ENCODE measurements at regions not wholly inside any gene's neighbourhood (a gene's known extent, or its start where the extent isn't known, plus 50 kb on each side); places are given as distances from the start of the nearest gene placed in this dataset.

DNA sequence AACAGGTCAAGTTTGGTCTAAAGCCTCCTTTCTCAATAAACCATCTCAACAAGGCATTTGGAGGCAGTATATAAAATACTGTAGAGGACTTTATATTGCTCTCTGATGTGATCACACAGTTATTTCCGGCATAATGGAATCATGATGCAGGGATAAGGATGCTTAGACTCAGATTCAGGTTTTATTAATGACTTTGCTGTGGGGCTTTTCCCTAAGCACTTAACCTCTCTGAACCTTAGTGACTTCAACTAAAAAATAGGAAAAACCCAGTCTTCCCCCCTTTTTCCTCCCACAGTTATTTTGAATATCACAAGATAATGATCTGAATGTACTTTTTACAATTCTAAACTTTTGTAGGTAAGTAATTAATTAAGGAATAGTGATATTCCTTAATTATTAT lies 94.8 kb upstream of the TENM4 start:
- in situ Hi-C loops (cut with MboI; ENCODE audit: low pct_unique_long_range_greater_than_20kb, low sequenced_read_pairs, unreplicated experiment): no loop called here
- TF ChIP-seq, protein P1, sequence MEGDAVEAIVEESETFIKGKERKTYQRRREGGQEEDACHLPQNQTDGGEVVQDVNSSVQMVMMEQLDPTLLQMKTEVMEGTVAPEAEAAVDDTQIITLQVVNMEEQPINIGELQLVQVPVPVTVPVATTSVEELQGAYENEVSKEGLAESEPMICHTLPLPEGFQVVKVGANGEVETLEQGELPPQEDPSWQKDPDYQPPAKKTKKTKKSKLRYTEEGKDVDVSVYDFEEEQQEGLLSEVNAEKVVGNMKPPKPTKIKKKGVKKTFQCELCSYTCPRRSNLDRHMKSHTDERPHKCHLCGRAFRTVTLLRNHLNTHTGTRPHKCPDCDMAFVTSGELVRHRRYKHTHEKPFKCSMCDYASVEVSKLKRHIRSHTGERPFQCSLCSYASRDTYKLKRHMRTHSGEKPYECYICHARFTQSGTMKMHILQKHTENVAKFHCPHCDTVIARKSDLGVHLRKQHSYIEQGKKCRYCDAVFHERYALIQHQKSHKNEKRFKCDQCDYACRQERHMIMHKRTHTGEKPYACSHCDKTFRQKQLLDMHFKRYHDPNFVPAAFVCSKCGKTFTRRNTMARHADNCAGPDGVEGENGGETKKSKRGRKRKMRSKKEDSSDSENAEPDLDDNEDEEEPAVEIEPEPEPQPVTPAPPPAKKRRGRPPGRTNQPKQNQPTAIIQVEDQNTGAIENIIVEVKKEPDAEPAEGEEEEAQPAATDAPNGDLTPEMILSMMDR (IDR thresholded peaks at IDR 0.05; ENCODE audit: extremely low read depth, insufficient read depth, missing control alignments): no peak
- no peak for DNase-seq (ENCODE audit: low spot score)

DNA sequence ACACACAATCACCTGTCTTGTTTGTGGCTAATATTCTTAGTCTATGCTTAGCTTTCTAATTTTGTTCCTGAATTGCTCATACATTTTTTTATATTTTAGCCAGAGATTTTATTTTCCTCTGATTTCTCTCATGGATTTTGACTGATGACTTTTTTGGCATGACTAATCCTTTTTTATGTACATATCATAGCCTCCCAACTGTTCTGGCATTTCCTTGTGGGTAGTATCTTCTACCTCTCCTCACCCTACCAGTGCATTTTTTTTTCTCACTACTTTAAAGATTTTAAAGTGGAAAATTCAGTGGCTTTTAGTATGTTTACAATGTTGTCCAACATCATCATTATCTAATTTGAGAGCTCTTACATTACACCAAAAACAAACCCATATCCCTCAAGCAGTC lies 84.4 kb upstream of the TENM4 start:
- TF ChIP-seq, protein P1 (IDR thresholded peaks at IDR 0.05; ENCODE audit: extremely low read depth, insufficient read depth, missing control alignments): no peak
- no peak for DNase-seq (ENCODE audit: low spot score)
- in situ Hi-C loops (cut with MboI; ENCODE audit: low pct_unique_long_range_greater_than_20kb, low sequenced_read_pairs, unreplicated experiment): no loop called here

DNA sequence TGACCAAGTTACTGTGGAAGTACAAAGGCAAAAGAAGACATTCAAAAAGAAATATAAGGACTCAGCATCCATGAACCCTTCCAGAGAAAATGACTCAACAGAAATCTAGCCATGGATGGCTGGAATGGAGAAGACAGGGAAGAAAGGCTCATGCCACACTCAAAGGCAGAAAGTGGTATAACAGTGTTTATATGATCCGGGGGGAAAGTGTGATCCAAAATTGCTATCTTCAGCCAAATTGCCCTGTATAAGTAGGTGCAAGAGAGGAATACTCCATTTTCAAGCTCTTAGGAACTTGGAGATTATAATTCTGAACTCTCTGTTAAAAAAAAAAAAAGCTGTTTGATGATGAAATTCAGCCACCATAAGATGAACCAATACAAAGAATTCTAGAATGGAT lies 81.8 kb upstream of the TENM4 start:
- DNase-seq (ENCODE audit: low spot score): no peak
- in situ Hi-C loops (cut with MboI; ENCODE audit: low pct_unique_long_range_greater_than_20kb, low sequenced_read_pairs, unreplicated experiment): no loop called here
- TF ChIP-seq, protein P1 (IDR thresholded peaks at IDR 0.05; ENCODE audit: extremely low read depth, insufficient read depth, missing control alignments): no peak

DNA sequence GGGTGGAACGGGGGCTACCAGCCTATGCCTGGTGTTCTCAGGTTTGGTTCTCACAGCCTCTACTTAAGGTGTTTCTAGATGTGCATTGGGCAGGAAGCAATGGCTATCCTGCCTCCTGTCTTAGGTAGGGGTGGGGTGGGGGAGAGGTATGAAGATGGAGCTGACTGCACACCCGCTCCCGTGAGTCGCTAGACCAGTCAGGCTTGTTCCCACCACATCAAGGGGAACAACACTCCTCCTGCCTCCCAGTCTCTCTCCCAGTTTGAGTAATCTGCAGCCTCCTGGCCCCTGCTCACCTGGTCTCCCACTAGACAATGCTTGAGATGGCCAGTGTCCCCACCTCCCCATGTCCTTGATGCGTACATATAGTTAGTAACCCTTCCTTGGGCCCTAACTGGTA lies 79.3 kb upstream of the TENM4 start:
- in situ Hi-C loops (cut with MboI; ENCODE audit: low pct_unique_long_range_greater_than_20kb, low sequenced_read_pairs, unreplicated experiment): no loop called here
- TF ChIP-seq, protein P1 (IDR thresholded peaks at IDR 0.05; ENCODE audit: extremely low read depth, insufficient read depth, missing control alignments): no peak
- no peak for DNase-seq (ENCODE audit: low spot score)

DNA sequence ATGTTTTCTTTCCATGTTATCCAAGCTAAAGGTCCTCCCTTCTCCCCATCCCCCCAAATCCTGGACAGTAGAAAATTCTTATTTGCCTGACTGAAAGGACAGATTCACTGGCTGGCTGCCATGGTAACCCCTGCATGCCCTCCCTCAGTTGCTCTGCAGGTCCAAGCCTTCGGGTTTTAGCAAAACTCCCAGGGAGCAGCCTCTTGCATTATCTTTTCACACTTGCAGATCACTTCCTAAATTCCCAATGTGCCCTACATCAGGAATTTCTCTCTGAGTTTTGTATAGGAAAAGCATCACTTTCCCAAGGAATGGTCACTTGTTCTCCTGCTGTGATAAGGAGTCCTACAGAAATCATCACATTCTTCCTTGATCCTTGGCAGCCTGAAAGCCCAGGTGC lies 75.0 kb upstream of the TENM4 start:
- no peak for DNase-seq (ENCODE audit: low spot score)
- TF ChIP-seq, protein P1 (IDR thresholded peaks at IDR 0.05; ENCODE audit: extremely low read depth, insufficient read depth, missing control alignments): no peak
- in situ Hi-C loops (cut with MboI; ENCODE audit: low pct_unique_long_range_greater_than_20kb, low sequenced_read_pairs, unreplicated experiment): no loop called here

DNA sequence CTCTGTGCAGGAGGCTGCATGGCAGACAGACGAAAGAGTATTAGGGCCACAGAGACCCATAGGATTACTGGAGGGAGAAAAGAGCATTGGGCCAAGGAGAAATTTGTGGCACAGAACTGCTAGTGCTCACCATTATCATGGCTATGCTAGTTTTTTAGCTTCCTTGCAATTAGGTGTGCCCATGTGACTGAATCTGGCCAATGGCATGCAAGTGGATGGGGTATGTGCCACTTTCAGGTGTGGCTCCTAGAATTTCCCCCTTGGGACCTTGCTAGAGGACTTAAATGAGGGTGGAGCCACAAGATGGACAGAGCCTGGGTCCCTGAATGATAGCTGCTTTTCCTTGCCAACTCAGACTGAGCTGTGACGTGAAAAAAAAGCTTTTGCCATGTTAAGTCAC lies 73.9 kb upstream of the TENM4 start:
- TF ChIP-seq, protein P1 (IDR thresholded peaks at IDR 0.05; ENCODE audit: extremely low read depth, insufficient read depth, missing control alignments): no peak
- no peak for DNase-seq (ENCODE audit: low spot score)
- in situ Hi-C loops (cut with MboI; ENCODE audit: low pct_unique_long_range_greater_than_20kb, low sequenced_read_pairs, unreplicated experiment): no loop called here

DNA sequence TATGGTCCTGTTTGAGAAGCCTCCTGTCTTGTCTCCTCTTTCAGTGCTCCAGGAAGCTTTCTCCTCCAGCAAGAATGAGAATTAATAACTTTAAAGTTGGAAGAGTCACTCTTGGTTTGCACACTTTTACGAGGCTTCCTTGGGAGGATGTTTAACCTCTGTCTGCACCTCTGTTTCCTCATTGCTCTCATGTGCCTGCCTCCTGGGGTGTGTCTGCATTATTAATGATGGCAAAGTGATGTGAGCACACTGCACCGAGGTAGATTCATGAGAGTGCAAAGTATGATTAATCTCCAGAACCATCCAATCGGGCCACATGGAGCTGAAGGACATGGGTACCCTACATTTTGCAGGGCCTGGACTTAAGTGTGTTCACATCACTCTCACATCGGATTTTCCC lies 73.5 kb upstream of the TENM4 start:
- in situ Hi-C loops (cut with MboI; ENCODE audit: low pct_unique_long_range_greater_than_20kb, low sequenced_read_pairs, unreplicated experiment): no loop called here
- TF ChIP-seq, protein P1 (IDR thresholded peaks at IDR 0.05; ENCODE audit: extremely low read depth, insufficient read depth, missing control alignments): no peak

More for the DNA sequence above, 73.5 kb upstream of the TENM4 start:
- DNase-seq (ENCODE audit: low spot score): no peak

Measured in GM13977 (cell line).